ENCODE measurements at regions not wholly inside any gene's neighbourhood (a gene's known extent, or its start where the extent isn't known, plus 50 kb on each side); places are given as distances from the start of the nearest gene placed in this dataset.
A peak's percentile ranks its signal among the peaks of the same experiment; 100 is the strongest.

- Mint-ChIP-seq H3K27me3 (ENCODE audit: low read depth, unreplicated experiment) (peaks cover 40% of the 10 kb centered on the region), H3K36me3 (ENCODE audit: low read depth, unreplicated experiment) (no peaks in the 10 kb centered on the region), H3K4me1 (ENCODE audit: low read depth, unreplicated experiment) (peaks cover 6% of the 10 kb centered on the region), H3K27ac (ENCODE audit: unreplicated experiment) (no peak overlapping the region), H3K9me3 (ENCODE audit: unreplicated experiment) (peaks cover 2% of the 10 kb centered on the region), H3K4me3 (ENCODE audit: unreplicated experiment) (no peak overlapping the region)
- H3K36me3 ChIP-seq (ENCODE audit: insufficient read depth, low read length), result no peaks in the 10 kb centered on the region
- no peaks in the 10 kb centered on the region for H3K4me1 ChIP-seq (ENCODE audit: insufficient read depth, low read length)
- H3K9me3 ChIP-seq (ENCODE audit: insufficient read depth, low read depth, low read length), result no peaks in the 10 kb centered on the region
- TF ChIP-seq, protein P1, sequence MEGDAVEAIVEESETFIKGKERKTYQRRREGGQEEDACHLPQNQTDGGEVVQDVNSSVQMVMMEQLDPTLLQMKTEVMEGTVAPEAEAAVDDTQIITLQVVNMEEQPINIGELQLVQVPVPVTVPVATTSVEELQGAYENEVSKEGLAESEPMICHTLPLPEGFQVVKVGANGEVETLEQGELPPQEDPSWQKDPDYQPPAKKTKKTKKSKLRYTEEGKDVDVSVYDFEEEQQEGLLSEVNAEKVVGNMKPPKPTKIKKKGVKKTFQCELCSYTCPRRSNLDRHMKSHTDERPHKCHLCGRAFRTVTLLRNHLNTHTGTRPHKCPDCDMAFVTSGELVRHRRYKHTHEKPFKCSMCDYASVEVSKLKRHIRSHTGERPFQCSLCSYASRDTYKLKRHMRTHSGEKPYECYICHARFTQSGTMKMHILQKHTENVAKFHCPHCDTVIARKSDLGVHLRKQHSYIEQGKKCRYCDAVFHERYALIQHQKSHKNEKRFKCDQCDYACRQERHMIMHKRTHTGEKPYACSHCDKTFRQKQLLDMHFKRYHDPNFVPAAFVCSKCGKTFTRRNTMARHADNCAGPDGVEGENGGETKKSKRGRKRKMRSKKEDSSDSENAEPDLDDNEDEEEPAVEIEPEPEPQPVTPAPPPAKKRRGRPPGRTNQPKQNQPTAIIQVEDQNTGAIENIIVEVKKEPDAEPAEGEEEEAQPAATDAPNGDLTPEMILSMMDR (IDR thresholded peaks at IDR 0.05; ENCODE audit: insufficient read depth, low read depth, low read length), result no peak
- no peak for TF ChIP-seq EZH2 (IDR thresholded peaks at IDR 0.05; ENCODE audit: insufficient read depth, low read length)
- no peak overlapping the region for H3K4me3 ChIP-seq (ENCODE audit: insufficient read depth, low read depth, low read length)
- no peaks in the 10 kb centered on the region for H3K79me2 ChIP-seq (ENCODE audit: insufficient read depth, low read length)
- H2AFZ ChIP-seq (ENCODE audit: low read depth, low read length), result peak overlapping the region; percentile 1
- H4K20me1 ChIP-seq (ENCODE audit: insufficient read depth, low read length), result no peaks in the 10 kb centered on the region
- H3K9ac ChIP-seq (ENCODE audit: low read length), result no peak overlapping the region
- peaks cover 15% of the 10 kb centered on the region for H3K27me3 ChIP-seq (ENCODE audit: insufficient read depth, low read length)
- no peak overlapping the region for H3K4me2 ChIP-seq (ENCODE audit: low read length)
- no peak for FAIRE-seq
- DNase-seq (ENCODE audit: low read depth), result no peak
- H3K27ac ChIP-seq (ENCODE audit: low read depth, low read length), result no peak overlapping the region
These were observed 326.3 kb upstream of the DIO3 start for GRCh38 chr14:101234999-101235334.

DNA sequence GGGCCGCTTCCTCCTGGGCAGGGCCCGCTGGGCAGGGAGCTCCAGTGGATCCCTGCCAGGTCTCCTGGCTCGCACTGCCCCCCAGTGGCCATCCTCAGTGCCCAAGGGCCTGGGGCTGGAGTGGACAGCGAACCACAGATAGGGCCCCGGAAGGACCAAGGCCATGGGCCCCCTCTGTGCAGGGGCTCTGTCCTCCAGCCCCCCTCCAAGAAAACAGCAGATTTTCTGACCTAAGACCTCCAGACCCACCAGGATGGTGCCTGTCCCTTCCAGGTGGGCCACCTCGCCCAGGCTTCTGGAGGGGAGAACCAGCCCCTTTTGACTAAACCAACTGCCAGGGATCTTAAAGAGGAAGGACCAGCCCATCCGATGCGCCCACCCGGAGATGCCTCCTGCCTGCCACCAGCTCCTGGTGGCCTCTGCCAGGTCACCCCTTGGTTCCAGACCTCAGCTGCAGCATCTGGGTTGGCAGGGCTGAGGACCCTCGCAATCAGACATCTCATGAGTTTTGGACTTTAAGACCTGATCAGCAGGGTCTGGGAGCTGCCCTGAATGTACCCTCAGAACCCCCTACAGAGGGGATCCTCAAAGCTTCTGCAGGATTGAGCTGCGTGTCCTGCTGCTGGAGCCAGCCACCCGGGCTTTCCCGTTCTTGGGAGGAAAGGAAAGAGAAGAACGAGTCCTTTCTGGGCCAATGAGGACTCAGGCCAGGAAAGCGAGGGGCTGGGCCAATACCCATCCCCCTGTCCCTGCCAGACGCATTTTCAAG, 325.8 kb upstream of the DIO3 start:
- no peaks in the 10 kb centered on the region for H4K20me1 ChIP-seq (ENCODE audit: insufficient read depth, low read length)
- H3K9ac ChIP-seq (ENCODE audit: low read length), result no peak overlapping the region
- H3K9me3 ChIP-seq (ENCODE audit: insufficient read depth, low read depth, low read length), result no peaks in the 10 kb centered on the region
- no peak overlapping the region for H3K4me2 ChIP-seq (ENCODE audit: low read length)
- Mint-ChIP-seq H3K9me3 (ENCODE audit: unreplicated experiment) (peaks cover 2% of the 10 kb centered on the region), H3K27me3 (ENCODE audit: low read depth, unreplicated experiment) (peaks cover 38% of the 10 kb centered on the region), H3K27ac (ENCODE audit: unreplicated experiment) (no peak overlapping the region), H3K36me3 (ENCODE audit: low read depth, unreplicated experiment) (no peaks in the 10 kb centered on the region), H3K4me3 (ENCODE audit: unreplicated experiment) (no peak overlapping the region), H3K4me1 (ENCODE audit: low read depth, unreplicated experiment) (peaks cover 6% of the 10 kb centered on the region)
- no peak overlapping the region for H3K4me3 ChIP-seq (ENCODE audit: insufficient read depth, low read depth, low read length)
- FAIRE-seq, result no peak
- H3K27ac ChIP-seq (ENCODE audit: low read depth, low read length), result no peak overlapping the region
- H3K27me3 ChIP-seq (ENCODE audit: insufficient read depth, low read length), result peaks cover 19% of the 10 kb centered on the region
- peak overlapping the region; percentile 1 for H2AFZ ChIP-seq (ENCODE audit: low read depth, low read length)
- TF ChIP-seq, protein P1 (IDR thresholded peaks at IDR 0.05; ENCODE audit: insufficient read depth, low read depth, low read length), result peak; percentile 55
- no peak for TF ChIP-seq EZH2 (IDR thresholded peaks at IDR 0.05; ENCODE audit: insufficient read depth, low read length)
- H3K4me1 ChIP-seq (ENCODE audit: insufficient read depth, low read length), result no peaks in the 10 kb centered on the region
- no peaks in the 10 kb centered on the region for H3K36me3 ChIP-seq (ENCODE audit: insufficient read depth, low read length)
- H3K79me2 ChIP-seq (ENCODE audit: insufficient read depth, low read length), result no peaks in the 10 kb centered on the region
- peak; percentile 16 for DNase-seq (ENCODE audit: low read depth)

All from astrocyte (in vitro differentiated cells and primary cell).